H1 (cell line): ENCODE measurements at regions not wholly inside any gene's neighbourhood (a gene's known extent, or its start where the extent isn't known, plus 50 kb on each side); places are given as distances from the start of the nearest gene placed in this dataset.

Experiments used
- CTCF ChIA-PET: fragments of 300-600 bp; sonication (Branson Sonifier 250); formaldehyde crosslinking; loops from one replicate; lab custom pipeline; 2021; ENCODE audit not compliant: partially characterized antibody; lab: Charles Lee
- POLR2A ChIA-PET: fragments of 300-600 bp; sonication (Branson Sonifier 250); formaldehyde crosslinking; loops from one replicate; lab custom pipeline; 2021; ENCODE audit warnings: inconsistent platforms; ENCODE audit not compliant: partially characterized antibody; lab: Charles Lee
- DNase-seq, 2 experiments: peaks; one replicate each; pipeline versions ENCODE4 v3.0.0 to v3.0.0-alpha.2; 2010 to 2022; ENCODE audit warnings: low spot score in 2 of 2, low read depth in 1 of 2, mixed read lengths in 1 of 2
- FAIRE-seq: peaks from 2 replicates; lab custom pipeline; 2011; peaks lifted over from hg19 to GRCh38; lab: Jason Lieb, UNC
- H2AFZ ChIP-seq: 2 replicates; pipeline ENCODE4 v1.8.1; 2012; ENCODE audit warnings: low read length, inconsistent platforms
- H2AK5ac ChIP-seq: 2 replicates; pipeline ENCODE4 v1.6.1; 2013; ENCODE audit warnings: low read depth, low read length
- H2BK120ac ChIP-seq: replicated peaks from 2 replicates; pipeline ENCODE3; 2013; ENCODE audit warnings: low read depth, low read length, inconsistent platforms
- H2BK12ac ChIP-seq: 2 replicates; pipeline ENCODE4 v1.6.1; 2013; ENCODE audit warnings: low read depth, low read length
- H2BK15ac ChIP-seq: 2 replicates; pipeline ENCODE4 v1.6.1; 2013; ENCODE audit warnings: low read length
- H2BK20ac ChIP-seq: 2 replicates; pipeline ENCODE4 v1.6.1; 2013; ENCODE audit warnings: low read length
- H2BK5ac ChIP-seq: 2 replicates; pipeline ENCODE4 v1.6.1; 2013; ENCODE audit warnings: low read depth, low read length
- H3K14ac ChIP-seq: 2 replicates; pipeline ENCODE4 v1.6.1; 2013; ENCODE audit warnings: inconsistent platforms; ENCODE audit not compliant: insufficient read length
- H3K18ac ChIP-seq: 2 replicates; pipeline ENCODE4 v1.6.1; 2013; ENCODE audit warnings: low read length; ENCODE audit errors: extremely low read depth
- H3K23ac ChIP-seq: 2 replicates; pipeline ENCODE4 v1.6.1; 2013; ENCODE audit warnings: inconsistent platforms; ENCODE audit not compliant: insufficient read length
- H3K23me2 ChIP-seq: 2 replicates; pipeline ENCODE4 v1.6.1; 2013; ENCODE audit warnings: low read depth, low read length
- H3K27ac ChIP-seq: 2 replicates; pipeline ENCODE4 v1.6.1; 2011; ENCODE audit warnings: low read depth, low read length, inconsistent platforms
- H3K27me3 ChIP-seq, 4 experiments: replicated peaks in 1 of 4; 1 replicate in 1 of 4; 2 replicates in 3 of 4; pipeline versions ENCODE4 v1.6.1 to v1.8.1; 2011 to 2013; ENCODE audit warnings: low read length in 3 of 4, mild to moderate bottlenecking in 3 of 4, inconsistent platforms in 2 of 4, mixed read lengths in 2 of 4, moderate library complexity in 1 of 4; ENCODE audit not compliant: control insufficient read depth in 3 of 4, insufficient read depth in 3 of 4; ENCODE audit errors: extremely low read depth in 1 of 4
- H3K36me3 ChIP-seq, 4 experiments: 2 replicates each; pipeline versions ENCODE4 v1.6.1 to v1.8.1; 2011 to 2013; ENCODE audit warnings: mild to moderate bottlenecking in 4 of 4, low read length in 3 of 4, moderate library complexity in 2 of 4, control low read depth in 1 of 4, inconsistent platforms in 1 of 4; ENCODE audit not compliant: insufficient read depth in 4 of 4, control insufficient read depth in 2 of 4
- H3K4ac ChIP-seq: replicated peaks from 2 replicates; pipeline ENCODE3; 2013; ENCODE audit warnings: low read length, low read depth, mixed read lengths, inconsistent platforms; ENCODE audit not compliant: insufficient read length
- H3K4me1 ChIP-seq, 4 experiments: replicated peaks in 1 of 4; 1 replicate in 1 of 4; 2 replicates in 3 of 4; pipeline versions ENCODE4 v1.6.1 to v1.8.1; 2011 to 2013; ENCODE audit warnings: low read length in 3 of 4, inconsistent platforms in 2 of 4, mixed read lengths in 1 of 4; ENCODE audit not compliant: insufficient read depth in 4 of 4, control insufficient read depth in 3 of 4
- H3K4me2 ChIP-seq, 2 experiments: 2 replicates each; pipeline versions ENCODE4 v1.6.1 to v1.8.1; 2011 to 2013; ENCODE audit warnings: low read depth in 2 of 2, low read length in 2 of 2, control low read depth in 1 of 2, inconsistent platforms in 1 of 2, mild to moderate bottlenecking in 1 of 2; ENCODE audit not compliant: insufficient read depth in 1 of 2
- H3K4me3 ChIP-seq, 4 experiments: fragments of 200-600, 300-600 bp in 1 of 4; sonication (generic), shearing (Covaris generic), sonication (Bioruptor Twin) in 1 of 4; 2 replicates each; pipeline versions ENCODE4 v1.5.1 to v1.8.1; 2011 to 2016; ENCODE audit warnings: low read length in 4 of 4, low read depth in 3 of 4, control low read depth in 2 of 4, inconsistent platforms in 2 of 4, mild to moderate bottlenecking in 2 of 4, mixed read lengths in 1 of 4, moderate library complexity in 1 of 4; ENCODE audit not compliant: insufficient read depth in 2 of 4; ENCODE audit errors: extremely low read depth in 1 of 4
- H3K56ac ChIP-seq: replicated peaks from 2 replicates; pipeline ENCODE3; 2013; ENCODE audit warnings: low read depth, mild to moderate bottlenecking, mixed read lengths, low read length, inconsistent platforms; ENCODE audit not compliant: insufficient read length
- H3K79me1 ChIP-seq: 2 replicates; pipeline ENCODE4 v1.6.1; 2013; ENCODE audit warnings: low read depth, low read length, control low read depth
- H3K79me2 ChIP-seq, 2 experiments: 2 replicates each; pipeline versions ENCODE4 v1.6.1 to v1.8.1; 2012 to 2013; ENCODE audit warnings: low read length in 2 of 2, mild to moderate bottlenecking in 2 of 2, inconsistent platforms in 1 of 2; ENCODE audit not compliant: insufficient read depth in 2 of 2, control insufficient read depth in 1 of 2
- H3K9ac ChIP-seq, 4 experiments: replicated peaks in 1 of 4; 1 replicate in 1 of 4; 2 replicates in 3 of 4; pipeline versions ENCODE4 v1.6.1 to v1.8.1; 2011 to 2013; ENCODE audit warnings: low read depth in 3 of 4, low read length in 3 of 4, control low read depth in 2 of 4, mild to moderate bottlenecking in 2 of 4, moderate library complexity in 2 of 4, inconsistent platforms in 1 of 4; ENCODE audit errors: extremely low read depth in 1 of 4
- H3K9me3 ChIP-seq, 2 experiments: 2 replicates each; pipeline versions ENCODE4 v1.6.1 to v1.8.1; 2012 to 2013; ENCODE audit warnings: mild to moderate bottlenecking in 2 of 2, moderate library complexity in 2 of 2, control low read depth in 1 of 2, inconsistent platforms in 1 of 2, low read depth in 1 of 2, low read length in 1 of 2, mixed read lengths in 1 of 2; ENCODE audit not compliant: insufficient read depth in 2 of 2
- H4K20me1 ChIP-seq, 2 experiments: replicated peaks in 1 of 2; 2 replicates each; pipeline versions ENCODE3 to v1.8.1; 2011 to 2013; ENCODE audit warnings: inconsistent platforms in 2 of 2, low read length in 2 of 2, mild to moderate bottlenecking in 1 of 2; ENCODE audit not compliant: insufficient read depth in 2 of 2, control insufficient read depth in 1 of 2
- H4K5ac ChIP-seq: 2 replicates; pipeline ENCODE4 v1.6.1; 2013; ENCODE audit warnings: low read length, low read depth, mixed read lengths, inconsistent platforms; ENCODE audit not compliant: insufficient read length
- H4K8ac ChIP-seq: 2 replicates; pipeline ENCODE4 v1.8.0; 2013; ENCODE audit warnings: mild to moderate bottlenecking, moderate library complexity, low read length, inconsistent platforms; ENCODE audit not compliant: insufficient read depth; ENCODE audit errors: extremely low read depth
- H4K91ac ChIP-seq: replicated peaks from 2 replicates; pipeline ENCODE3; 2013; ENCODE audit warnings: low read length, mixed read lengths, inconsistent platforms; ENCODE audit not compliant: insufficient read length
- ASH2L ChIP-seq: fragments of 200-600, 300-600 bp; sonication (generic); IDR thresholded peaks from one replicate; pipeline ENCODE4 v1.7.1; 2017; ENCODE audit warnings: low read length
- CEBPB ChIP-seq: IDR thresholded peaks from 2 replicates; pipeline ENCODE4 v1.6.1; 2012; ENCODE audit warnings: low read depth, low read length
- CHD2 ChIP-seq: IDR thresholded peaks from 2 replicates; pipeline ENCODE4 v1.6.1; 2012; ENCODE audit warnings: low read length, improper control_type of control experiment
- CTCF ChIP-seq, 3 experiments: IDR thresholded peaks; 1 replicate in 2 of 3; 2 replicates in 1 of 3; pipeline versions ENCODE4 v1.5.1 to v1.6.1; 2011; ENCODE audit warnings: low read length in 3 of 3, mild to moderate bottlenecking in 3 of 3, inconsistent platforms in 2 of 3, low read depth in 1 of 3, moderate library complexity in 1 of 3; ENCODE audit not compliant: insufficient read depth in 1 of 3; ENCODE audit errors: control extremely low read depth in 1 of 3
- POU5F1 ChIP-seq: IDR thresholded peaks from 2 replicates; pipeline ENCODE4 v1.6.1; 2011; ENCODE audit warnings: low read depth, mild to moderate bottlenecking, low read length, moderate library complexity
- SUZ12 ChIP-seq: fragments of 200-600 bp; sonication (generic); IDR thresholded peaks from 2 replicates; pipeline ENCODE4 v1.6.1; 2012; ENCODE audit warnings: mild to moderate bottlenecking, inconsistent platforms, low read length, moderate library complexity, mixed read lengths
- USF2 ChIP-seq: IDR thresholded peaks from 2 replicates; pipeline ENCODE4 v1.6.1; 2011; ENCODE audit warnings: low read length, improper control_type of control experiment
- YY1 ChIP-seq: IDR thresholded peaks from 2 replicates; pipeline ENCODE4 v1.6.1; 2011; ENCODE audit warnings: low read depth, mild to moderate bottlenecking, low read length
- WGBS, 2 experiments: shearing (Covaris generic) in 1 of 2; methylation state at CpG; one replicate each; pipeline versions ENCODE4 v1.1.6 to v1.1.7; 2013 to 2015; ENCODE audit warnings: low lambda C conversion rate in 2 of 2, mixed read lengths in 2 of 2, inconsistent platforms in 1 of 2, low coverage in 1 of 2, missing lambda C conversion rate in 1 of 2; ENCODE audit not compliant: insufficient replicate concordance in 2 of 2, insufficient coverage in 1 of 2, insufficient read length in 1 of 2; ENCODE audit errors: extremely low coverage in 1 of 2, missing lambda C conversion rate in 1 of 2; 5-methylcytosine and 5-hydroxymethylcytosine counted together

GRCh38 chr12:94872971-94873733 lies 130.3 kb downstream of the NDUFA12 start:
- FAIRE-seq (no peak), DNase-seq (peak in 1 of 2 experiments; percentile 75)
- Histone ChIP-seq H3K56ac (no peak overlapping the region), H3K9me3 (no peaks in the 10 kb centered on the region), H4K20me1 (peaks cover 0 to 1% of the 10 kb centered on the region in 2 experiments), H3K79me2 (no peaks in the 10 kb centered on the region), H2BK5ac (no peak overlapping the region), H3K4me2 (peak overlapping the region; percentile 80 to 95), H3K9ac (no peak overlapping the region), H2AK5ac (no peak overlapping the region), H2BK20ac (no peak overlapping the region), H3K4me1 (peaks cover 0 to 4% (median 3%) of the 10 kb centered on the region in 4 experiments; a peak in 6 of 7 replicates), H3K23me2 (peaks cover 13% of the 10 kb centered on the region; the same call in 1 of the 2 replicates), H3K23ac (no peak overlapping the region), H3K79me1 (no peaks in the 10 kb centered on the region), H3K14ac (no peak overlapping the region), H4K5ac (no peak overlapping the region), H3K27me3 (peaks cover 13 to 46% (median 38%) of the 10 kb centered on the region in 4 experiments), H2BK15ac (no peak overlapping the region), H4K8ac (peak overlapping the region; percentile 29; the same call in 1 of the 2 replicates), H3K4me3 (peak overlapping the region; percentile 52 to 68 (median 59)), H3K27ac (no peak overlapping the region), H2AFZ (peak overlapping the region; percentile 20; the same call in 1 of the 2 replicates), H2BK12ac (0 out of 2 replicates have a peak overlapping the region, but pooled peaks have one; percentile 9), H2BK120ac (no peak overlapping the region), H3K4ac (no peak overlapping the region), H3K36me3 (no peaks in the 10 kb centered on the region), H3K18ac (no peak overlapping the region; the same call in 1 of the 2 replicates), H4K91ac (no peak overlapping the region)
- POLR2A ChIA-PET = interaction anchor here (0.8 kb wide), 1 partner anchor 57 kb away, joined by 3 read pairs; no protein-coding TSS in a partner anchor
- 3% methylated on average over 31 of the region's 80 CpGs; no CpG with 5 or more reads in 1 of the 2 experiments for WGBS, 2 experiments
- CTCF ChIA-PET = interaction anchor here (1.1 to 3.9 kb wide), 5 partner anchors 57 to 327 kb away, joined by 3 to 21 read pairs (median 4); no protein-coding TSS in a partner anchor
- TF ChIP-seq POU5F1 = no peak
- no peak for TF ChIP-seq CHD2
- peak; percentile 74 for TF ChIP-seq ASH2L
- no peak for TF ChIP-seq USF2
- no peak for TF ChIP-seq YY1
- peak in 1 of 3 experiments; percentile 2; a peak in 1 of 4 replicates for TF ChIP-seq CTCF (IDR thresholded peaks at IDR 0.05; ENCODE audit: control extremely low read depth in 1 of 3, insufficient read depth in 1 of 3, low read depth in 1 of 3, low read length in 3 of 3)
- TF ChIP-seq CEBPB = no peak
- TF ChIP-seq SUZ12 = peak; percentile 56
